Right lobe of liver (tissue), 6 donors: ENCODE measurements at regions not wholly inside any gene's neighbourhood (a gene's known extent, or its start where the extent isn't known, plus 50 kb on each side); places are given as distances from the start of the nearest gene placed in this dataset.

Experiments
- ATAC-seq, 4 donors: fragments of 200-7000 bp; cut with Tn5 transposase; one replicate each; pipeline ENCODE4 v1.9.1; 2020; ENCODE audit warnings: mild to moderate bottlenecking in 4 of 4, moderate library complexity in 4 of 4
- DNase-seq, 3 donors: peaks; one replicate each; pipeline ENCODE4 v3.0.0-alpha.2; 2020
- H3K27ac ChIP-seq, 3 donors: fragments of 200-600 bp; one replicate each; pipeline ENCODE4 v1.8.0; 2022
- H3K27me3 ChIP-seq, 2 donors: fragments of 200-600 bp; one replicate each; pipeline ENCODE4 v1.8.0; 2022
- H3K36me3 ChIP-seq, 4 donors: fragments of 200-600 bp; sonication (generic) in 1 of 4; one replicate each; pipeline versions ENCODE4 v1.5.1 to v1.8.0; 2017 to 2022; ENCODE audit warnings: control low read depth in 1 of 4
- H3K4me1 ChIP-seq, 4 donors: fragments of 200-600 bp; sonication (generic) in 1 of 4; one replicate each; pipeline versions ENCODE4 v1.5.1 to v1.8.0; 2017 to 2022; ENCODE audit warnings: control low read depth in 1 of 4
- H3K4me3 ChIP-seq, 3 donors: fragments of 200-600 bp; one replicate each; pipeline ENCODE4 v1.8.0; 2022
- H3K9me3 ChIP-seq, 4 donors: fragments of 200-600 bp; sonication (generic) in 1 of 4; one replicate each; pipeline versions ENCODE4 v1.5.1 to v1.8.0; 2017 to 2022; ENCODE audit warnings: control low read depth in 1 of 4
- POLR2A ChIP-seq: fragments of 450-650 bp; IDR thresholded peaks from one replicate; pipeline ENCODE4 v1.6.1; 2017; ENCODE audit warnings: antibody characterized with exemption, mild to moderate bottlenecking
- WGBS: methylation state at CpG from one replicate; pipeline ENCODE4 v1.1.6; 2018; ENCODE audit warnings: low coverage, low lambda C conversion rate; ENCODE audit not compliant: insufficient coverage; ENCODE audit errors: missing lambda C conversion rate; 5-methylcytosine and 5-hydroxymethylcytosine counted together
- intact Hi-C, 2 donors: fragments of 100-400 bp; cut with DNase I; formaldehyde crosslinking; loops; one replicate each; pipeline versions ENCODE4 v1.11.2 to v1.14.1; 2022
- TF ChIP-seq, protein P1 (sequence below), 4 donors: fragments of 200-600 bp in 3 of 4; fragments of 450-650 bp in 1 of 4; IDR thresholded peaks; one replicate each; pipeline versions ENCODE4 v1.5.1 to v1.8.0; 2016 to 2022; ENCODE audit warnings: antibody characterized with exemption in 4 of 4, mild to moderate bottlenecking in 2 of 4
- donor health status: DM: no; HTN: yes; CAD: no.
- donor health status: DM: no; HTN: no; CAD: no.
- donor health status: DM: no; HTN: no; CAD: no.
- donor health status: DM: no; HTN: yes; CAD: no.
- donor health status: DM: no; HTN: yes; CAD: no.

DNA sequence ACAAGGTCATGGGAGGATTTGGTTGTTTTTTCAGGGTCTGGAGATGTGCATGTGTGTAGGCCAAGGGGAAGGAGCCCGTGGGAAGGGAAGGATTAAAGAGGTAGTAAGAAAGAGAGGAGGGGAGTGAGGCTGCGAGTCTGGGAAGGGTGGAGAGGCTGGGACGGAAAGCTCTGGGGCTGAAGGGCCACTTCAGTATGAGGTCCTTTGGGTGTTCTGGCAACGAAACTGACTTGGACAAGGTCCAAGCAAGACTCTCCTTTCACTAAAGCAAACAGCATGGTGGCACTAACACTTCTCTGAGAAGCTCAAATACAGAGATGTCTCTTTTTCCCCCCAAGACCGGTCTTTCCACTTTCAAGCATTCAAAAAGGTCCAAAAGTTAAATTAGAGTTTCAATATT lies 394.5 kb downstream of the ARHGEF28 start:
- 70% methylated on average over 3 of the region's 5 CpGs for WGBS

DNA sequence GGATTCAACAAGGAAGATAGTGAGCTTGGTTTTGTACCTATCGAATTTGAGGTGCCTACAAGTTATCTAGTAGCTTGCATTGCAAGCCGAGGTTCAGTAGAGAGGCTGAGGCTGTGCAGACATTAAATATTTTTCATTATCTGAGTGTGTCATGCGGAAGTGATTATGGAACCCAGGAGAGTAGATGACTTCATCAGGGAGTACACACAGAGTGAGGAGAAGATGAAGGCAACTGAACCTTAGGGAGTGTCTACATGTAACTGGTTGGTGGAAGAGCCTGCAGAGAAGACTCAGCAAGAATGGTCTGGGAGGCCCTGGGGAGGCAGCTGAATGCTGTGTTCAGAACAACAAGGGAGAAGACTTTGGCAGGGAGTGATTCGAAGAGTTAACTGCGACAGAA lies 393.9 kb downstream of the ARHGEF28 start:
- ATAC-seq (no peak), DNase-seq (no peak)
- intact Hi-C loops, result no loop called here
- Histone ChIP-seq H3K27ac (no peak overlapping the region), H3K36me3 (no peaks in the 10 kb centered on the region), H3K9me3 (no peaks in the 10 kb centered on the region), H3K4me1 (no peaks in the 10 kb centered on the region), H3K27me3 (no peaks in the 10 kb centered on the region), H3K4me3 (no peak overlapping the region)
- 69% methylated on average over 5 of the region's 5 CpGs for WGBS
- TF ChIP-seq, protein P1, sequence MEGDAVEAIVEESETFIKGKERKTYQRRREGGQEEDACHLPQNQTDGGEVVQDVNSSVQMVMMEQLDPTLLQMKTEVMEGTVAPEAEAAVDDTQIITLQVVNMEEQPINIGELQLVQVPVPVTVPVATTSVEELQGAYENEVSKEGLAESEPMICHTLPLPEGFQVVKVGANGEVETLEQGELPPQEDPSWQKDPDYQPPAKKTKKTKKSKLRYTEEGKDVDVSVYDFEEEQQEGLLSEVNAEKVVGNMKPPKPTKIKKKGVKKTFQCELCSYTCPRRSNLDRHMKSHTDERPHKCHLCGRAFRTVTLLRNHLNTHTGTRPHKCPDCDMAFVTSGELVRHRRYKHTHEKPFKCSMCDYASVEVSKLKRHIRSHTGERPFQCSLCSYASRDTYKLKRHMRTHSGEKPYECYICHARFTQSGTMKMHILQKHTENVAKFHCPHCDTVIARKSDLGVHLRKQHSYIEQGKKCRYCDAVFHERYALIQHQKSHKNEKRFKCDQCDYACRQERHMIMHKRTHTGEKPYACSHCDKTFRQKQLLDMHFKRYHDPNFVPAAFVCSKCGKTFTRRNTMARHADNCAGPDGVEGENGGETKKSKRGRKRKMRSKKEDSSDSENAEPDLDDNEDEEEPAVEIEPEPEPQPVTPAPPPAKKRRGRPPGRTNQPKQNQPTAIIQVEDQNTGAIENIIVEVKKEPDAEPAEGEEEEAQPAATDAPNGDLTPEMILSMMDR (IDR thresholded peaks at IDR 0.05), result no peak
- TF ChIP-seq POLR2A, result no peak

More for the DNA sequence above, 394.5 kb downstream of the ARHGEF28 start:
- TF ChIP-seq POLR2A, result no peak
- TF ChIP-seq, protein P1 (IDR thresholded peaks at IDR 0.05), result no peak
- DNase-seq (no peak), ATAC-seq (no peak)
- intact Hi-C loops, result no loop called here
- Histone ChIP-seq H3K4me1 (no peaks in the 10 kb centered on the region), H3K27ac (no peak overlapping the region), H3K36me3 (no peaks in the 10 kb centered on the region), H3K27me3 (no peaks in the 10 kb centered on the region), H3K4me3 (no peak overlapping the region), H3K9me3 (no peaks in the 10 kb centered on the region)

DNA sequence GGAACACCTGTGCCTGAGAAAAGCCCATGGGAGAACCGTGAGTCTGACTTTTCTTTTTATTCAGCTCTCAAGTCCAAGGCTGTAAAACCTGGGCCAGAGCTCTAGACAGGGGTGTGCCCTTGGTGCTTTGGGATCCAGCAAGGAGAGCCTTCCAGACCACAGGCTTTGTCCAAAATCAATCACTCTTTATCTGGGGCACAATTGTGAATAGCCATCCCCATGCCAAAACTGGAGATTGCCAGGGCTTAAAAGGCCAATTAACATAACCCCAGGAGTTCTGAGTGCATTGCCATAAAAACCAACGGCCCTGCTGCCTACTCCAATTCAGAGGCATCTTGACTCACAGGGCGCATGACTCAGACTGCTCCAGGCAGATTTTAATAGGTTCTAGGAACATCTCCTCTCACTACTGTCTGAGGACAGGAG lies 391.8 kb downstream of the ARHGEF28 start:
- no peak for DNase-seq
- H3K4me3 ChIP-seq, result no peak overlapping the region
- TF ChIP-seq POLR2A, result no peak
- TF ChIP-seq, protein P1 (IDR thresholded peaks at IDR 0.05), result no peak
- ATAC-seq, result no peak
- no peaks in the 10 kb centered on the region for H3K9me3 ChIP-seq
- intact Hi-C loops, result no loop called here
- H3K4me1 ChIP-seq, result no peaks in the 10 kb centered on the region
- H3K36me3 ChIP-seq, result no peaks in the 10 kb centered on the region
- WGBS, result 67% methylated on average over 2 of the region's 3 CpGs
- no peak overlapping the region for H3K27ac ChIP-seq
- H3K27me3 ChIP-seq, result no peaks in the 10 kb centered on the region

DNA sequence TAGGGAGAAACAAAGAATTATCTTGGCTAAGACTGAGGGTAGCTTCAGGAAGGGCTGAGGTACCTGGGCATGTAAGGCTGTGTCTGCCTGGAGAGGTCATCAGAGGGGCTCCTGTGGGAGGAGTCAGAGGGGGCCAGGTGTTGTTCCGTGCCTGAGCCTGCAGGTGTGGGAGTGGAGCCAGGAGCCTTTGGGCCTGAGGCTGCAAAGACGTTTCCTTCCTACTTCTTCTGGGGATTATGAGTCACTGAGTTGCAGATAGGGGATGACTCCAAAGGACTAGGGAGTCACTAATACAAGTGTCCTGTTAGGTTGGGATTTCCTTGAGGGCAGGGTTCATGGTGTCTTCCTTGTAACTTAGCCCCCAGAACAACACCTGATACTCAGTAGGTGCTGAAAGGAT lies 391.1 kb downstream of the ARHGEF28 start:
- no peaks in the 10 kb centered on the region for H3K36me3 ChIP-seq
- no peak for ATAC-seq
- DNase-seq, result no peak
- TF ChIP-seq, protein P1 (IDR thresholded peaks at IDR 0.05), result no peak
- no peak for TF ChIP-seq POLR2A
- WGBS, result no CpG with 5 or more reads among the region's 2 CpGs
- intact Hi-C loops, result no loop called here
- H3K9me3 ChIP-seq, result no peaks in the 10 kb centered on the region
- no peaks in the 10 kb centered on the region for H3K27me3 ChIP-seq
- no peaks in the 10 kb centered on the region for H3K4me1 ChIP-seq
- H3K27ac ChIP-seq, result no peak overlapping the region
- no peak overlapping the region for H3K4me3 ChIP-seq

DNA sequence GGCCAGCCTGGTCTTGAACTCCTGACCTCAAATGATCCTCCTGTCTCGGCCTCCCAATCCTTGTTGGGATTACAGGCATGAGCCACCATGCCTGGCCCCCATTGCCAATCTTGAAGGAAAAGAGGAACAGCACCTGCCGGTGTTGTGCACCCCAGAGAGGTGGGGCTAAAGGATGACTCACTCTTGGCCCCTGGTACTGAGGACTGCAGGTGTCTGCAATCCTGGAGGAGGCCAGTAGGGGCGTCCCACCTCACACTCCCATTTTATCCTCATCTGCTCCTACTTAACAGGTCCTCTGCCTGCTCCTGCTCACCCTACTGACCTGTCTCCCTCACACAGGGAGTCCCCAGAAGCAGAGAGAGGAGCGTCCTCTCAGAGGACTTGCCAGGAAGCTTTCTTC lies 390.4 kb downstream of the ARHGEF28 start:
- 74% methylated on average over 4 of the region's 4 CpGs for WGBS
- no peaks in the 10 kb centered on the region for H3K4me1 ChIP-seq
- H3K36me3 ChIP-seq, result no peaks in the 10 kb centered on the region
- TF ChIP-seq, protein P1 (IDR thresholded peaks at IDR 0.05), result peak in 1 of 4 donors; percentile 4
- no peak for TF ChIP-seq POLR2A
- intact Hi-C loops, result no loop called here
- no peaks in the 10 kb centered on the region for H3K27me3 ChIP-seq
- ATAC-seq (peak in 1 of 4 donors; percentile 25), DNase-seq (no peak)
- H3K27ac ChIP-seq, result no peak overlapping the region
- no peak overlapping the region for H3K4me3 ChIP-seq
- no peaks in the 10 kb centered on the region for H3K9me3 ChIP-seq
